ENCODE measurements at regions not wholly inside any gene's neighbourhood (a gene's known extent, or its start where the extent isn't known, plus 50 kb on each side); places are given as distances from the start of the nearest gene placed in this dataset.
A peak's percentile ranks its signal among the peaks of the same experiment; 100 is the strongest.

- Histone ChIP-seq H3K4me3 (no peak overlapping the region), H3K36me3 (no peaks in the 10 kb centered on the region), H3K9me3 (no peaks in the 10 kb centered on the region), H3K4me1 (no peaks in the 10 kb centered on the region), H3K27me3 (no peaks in the 10 kb centered on the region), H3K27ac (no peak overlapping the region)
- TF ChIP-seq CTCF (IDR thresholded peaks at IDR 0.05), result peak in 4 of 6 experiments; percentile 39 to 59 (median 45)
- TF ChIP-seq POLR2A (IDR thresholded peaks at IDR 0.05), result no peak
- peak in 1 of 3 donors; percentile 46 for DNase-seq
Observed at GRCh38 chr3:118628704-118629341, 405.8 kb downstream of the IGSF11 start.

GRCh38 chr3:118629821-118630220 lies 404.8 kb downstream of the IGSF11 start:
- Histone ChIP-seq H3K9me3 (no peaks in the 10 kb centered on the region), H3K4me3 (no peak overlapping the region), H3K27ac (no peak overlapping the region), H3K27me3 (no peaks in the 10 kb centered on the region), H3K4me1 (no peaks in the 10 kb centered on the region), H3K36me3 (no peaks in the 10 kb centered on the region)
- DNase-seq, result no peak
- TF ChIP-seq CTCF (IDR thresholded peaks at IDR 0.05) (no peak), POLR2A (IDR thresholded peaks at IDR 0.05) (no peak)

GRCh38 chr3:118635711-118636110 lies 398.9 kb downstream of the IGSF11 start:
- H3K4me1 ChIP-seq, result no peaks in the 10 kb centered on the region
- DNase-seq, result no peak
- TF ChIP-seq POLR2A (IDR thresholded peaks at IDR 0.05), result no peak
- no peak for TF ChIP-seq CTCF (IDR thresholded peaks at IDR 0.05)
- H3K9me3 ChIP-seq, result no peaks in the 10 kb centered on the region
- no peak overlapping the region for H3K4me3 ChIP-seq
- no peaks in the 10 kb centered on the region for H3K27me3 ChIP-seq
- no peaks in the 10 kb centered on the region for H3K36me3 ChIP-seq
- no peak overlapping the region for H3K27ac ChIP-seq

- H3K27ac ChIP-seq, result no peak overlapping the region
- H3K4me3 ChIP-seq, result no peak overlapping the region
- H3K36me3 ChIP-seq, result no peaks in the 10 kb centered on the region
- no peak for DNase-seq
- H3K4me1 ChIP-seq, result no peaks in the 10 kb centered on the region
- H3K9me3 ChIP-seq, result no peaks in the 10 kb centered on the region
- TF ChIP-seq POLR2A (IDR thresholded peaks at IDR 0.05) (no peak), CTCF (IDR thresholded peaks at IDR 0.05) (no peak)
- no peaks in the 10 kb centered on the region for H3K27me3 ChIP-seq
Observed at GRCh38 chr3:118636841-118637240, 397.8 kb downstream of the IGSF11 start.

- TF ChIP-seq CTCF (IDR thresholded peaks at IDR 0.05) (no peak), POLR2A (IDR thresholded peaks at IDR 0.05) (no peak)
- Histone ChIP-seq H3K36me3 (no peaks in the 10 kb centered on the region), H3K4me3 (no peak overlapping the region), H3K4me1 (no peaks in the 10 kb centered on the region), H3K27me3 (no peaks in the 10 kb centered on the region), H3K27ac (no peak overlapping the region), H3K9me3 (no peaks in the 10 kb centered on the region)
- DNase-seq, result no peak
Observed at GRCh38 chr3:118637846-118638245, 396.8 kb downstream of the IGSF11 start.

- TF ChIP-seq POLR2A (IDR thresholded peaks at IDR 0.05) (no peak), CTCF (IDR thresholded peaks at IDR 0.05) (no peak)
- DNase-seq, result no peak
- no peaks in the 10 kb centered on the region for H3K4me1 ChIP-seq
- H3K9me3 ChIP-seq, result no peaks in the 10 kb centered on the region
- no peaks in the 10 kb centered on the region for H3K36me3 ChIP-seq
- no peak overlapping the region for H3K4me3 ChIP-seq
- no peak overlapping the region for H3K27ac ChIP-seq
- no peaks in the 10 kb centered on the region for H3K27me3 ChIP-seq
Observed at GRCh38 chr3:118641608-118642007, 393.0 kb downstream of the IGSF11 start.

Measured in Peyer's patch (tissue), 4 donors.